Osteoblast (primary cell): ENCODE measurements at regions not wholly inside any gene's neighbourhood (a gene's known extent, or its start where the extent isn't known, plus 50 kb on each side); places are given as distances from the start of the nearest gene placed in this dataset.

ENCODE experiments used
- DNase-seq: peaks from one replicate; pipeline ENCODE4 v3.0.0; 2011; ENCODE audit warnings: low spot score, mixed read lengths; ENCODE audit not compliant: insufficient read length; ENCODE audit errors: missing footprints
- H2AFZ ChIP-seq: 2 replicates; pipeline ENCODE4 v1.6.0; 2011; ENCODE audit warnings: mild to moderate bottlenecking, low read length
- H3K27ac ChIP-seq: 2 replicates; pipeline ENCODE4 v1.5.1; 2011; ENCODE audit warnings: mild to moderate bottlenecking, low read depth, low read length, moderate library complexity
- H3K27me3 ChIP-seq: 2 replicates; pipeline ENCODE4 v1.6.0; 2012; ENCODE audit warnings: mild to moderate bottlenecking, control low read depth, inconsistent platforms, low read length, moderate library complexity; ENCODE audit not compliant: insufficient read depth
- H3K36me3 ChIP-seq: 2 replicates; pipeline ENCODE4 v1.5.1; 2011; ENCODE audit warnings: mild to moderate bottlenecking, low read length, control low read depth, moderate library complexity; ENCODE audit not compliant: insufficient read depth
- H3K4me1 ChIP-seq: 2 replicates; pipeline ENCODE4 v1.5.1; 2011; ENCODE audit warnings: mild to moderate bottlenecking, low read length, control low read depth, moderate library complexity; ENCODE audit not compliant: insufficient read depth
- H3K4me2 ChIP-seq: 2 replicates; pipeline ENCODE4 v1.6.0; 2011; ENCODE audit warnings: mild to moderate bottlenecking, low read length; ENCODE audit not compliant: insufficient read depth
- H3K4me3 ChIP-seq: fragments of 200-600 bp; sonication (generic); 3 replicates; pipeline ENCODE4 v1.5.1; 2012; ENCODE audit warnings: mild to moderate bottlenecking, low read length, inconsistent platforms; ENCODE audit not compliant: insufficient read depth
- H3K79me2 ChIP-seq: 2 replicates; pipeline ENCODE4 v1.6.0; 2012; ENCODE audit warnings: mild to moderate bottlenecking, low read length, control low read depth, inconsistent platforms; ENCODE audit not compliant: insufficient read depth
- H3K9me3 ChIP-seq: 2 replicates; pipeline ENCODE4 v1.5.1; 2011; ENCODE audit warnings: low read depth, low read length, control low read depth
- H4K20me1 ChIP-seq: 2 replicates; pipeline ENCODE4 v1.6.0; 2012; ENCODE audit warnings: mild to moderate bottlenecking, low read length, control low read depth; ENCODE audit not compliant: insufficient read depth
- CTCF ChIP-seq: IDR thresholded peaks from 2 replicates; pipeline ENCODE4 v1.5.1; 2011; ENCODE audit warnings: mild to moderate bottlenecking, low read depth, low read length, moderate library complexity; ENCODE audit errors: extremely low read depth

DNA sequence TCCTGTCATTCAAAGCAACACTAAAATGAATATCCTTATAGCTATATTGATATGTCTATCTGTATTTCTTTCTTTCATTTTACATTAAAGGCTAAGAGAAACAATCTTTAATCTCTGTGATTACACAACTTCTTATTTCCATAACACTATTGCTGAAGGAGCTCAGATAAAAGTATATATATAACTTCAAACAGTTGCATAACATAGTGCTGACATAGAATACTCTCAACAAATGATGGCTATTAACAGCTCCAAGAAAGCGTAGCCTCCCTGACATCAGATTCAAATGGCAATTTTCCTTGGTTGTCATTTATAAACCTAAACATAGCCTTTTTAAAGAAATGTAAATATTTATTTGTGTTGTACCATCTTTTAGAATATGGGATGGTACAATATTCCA, 116.6 kb upstream of the PTPRG start:
- H3K79me2 ChIP-seq = no peaks in the 10 kb centered on the region
- no peak overlapping the region for H3K4me3 ChIP-seq
- no peak overlapping the region for H3K4me2 ChIP-seq
- no peak overlapping the region for H3K27ac ChIP-seq
- no peak overlapping the region for H2AFZ ChIP-seq
- H3K4me1 ChIP-seq = no peaks in the 10 kb centered on the region
- no peaks in the 10 kb centered on the region for H3K9me3 ChIP-seq
- DNase-seq = no peak
- H3K36me3 ChIP-seq = no peaks in the 10 kb centered on the region
- no peak for TF ChIP-seq CTCF
- H4K20me1 ChIP-seq = no peaks in the 10 kb centered on the region
- H3K27me3 ChIP-seq = no peaks in the 10 kb centered on the region

- Histone ChIP-seq H3K27ac (no peak overlapping the region), H2AFZ (no peak overlapping the region), H3K9me3 (no peaks in the 10 kb centered on the region), H3K27me3 (no peaks in the 10 kb centered on the region), H3K36me3 (no peaks in the 10 kb centered on the region), H3K4me1 (no peaks in the 10 kb centered on the region), H3K79me2 (no peaks in the 10 kb centered on the region), H3K4me3 (no peak overlapping the region), H3K4me2 (no peak overlapping the region), H4K20me1 (no peaks in the 10 kb centered on the region)
- no peak for DNase-seq
- TF ChIP-seq CTCF = no peak
Observed at GRCh38 chr3:61445924-61446323, 115.4 kb upstream of the PTPRG start.

GRCh38 chr3:61446341-61446740, 115.0 kb upstream of the PTPRG start:
- H2AFZ ChIP-seq = no peak overlapping the region
- TF ChIP-seq CTCF = no peak
- H3K9me3 ChIP-seq = no peaks in the 10 kb centered on the region
- no peaks in the 10 kb centered on the region for H3K36me3 ChIP-seq
- no peaks in the 10 kb centered on the region for H3K27me3 ChIP-seq
- no peak for DNase-seq
- H3K4me3 ChIP-seq = no peak overlapping the region
- no peaks in the 10 kb centered on the region for H3K4me1 ChIP-seq
- no peaks in the 10 kb centered on the region for H4K20me1 ChIP-seq
- H3K27ac ChIP-seq = no peak overlapping the region
- H3K79me2 ChIP-seq = no peaks in the 10 kb centered on the region
- H3K4me2 ChIP-seq = no peak overlapping the region

GRCh38 chr3:61448378-61448777, 113.0 kb upstream of the PTPRG start:
- no peaks in the 10 kb centered on the region for H3K36me3 ChIP-seq
- no peaks in the 10 kb centered on the region for H3K79me2 ChIP-seq
- no peaks in the 10 kb centered on the region for H3K27me3 ChIP-seq
- H3K9me3 ChIP-seq = no peaks in the 10 kb centered on the region
- no peak overlapping the region for H3K4me3 ChIP-seq
- no peak for DNase-seq
- H2AFZ ChIP-seq = no peak overlapping the region
- no peaks in the 10 kb centered on the region for H4K20me1 ChIP-seq
- H3K27ac ChIP-seq = no peak overlapping the region
- peaks cover 11% of the 10 kb centered on the region for H3K4me1 ChIP-seq
- no peak overlapping the region for H3K4me2 ChIP-seq
- TF ChIP-seq CTCF = no peak
